Femur (tissue), 1 donor: ENCODE measurements at regions not wholly inside any gene's neighbourhood (a gene's known extent, or its start where the extent isn't known, plus 50 kb on each side); places are given as distances from the start of the nearest gene placed in this dataset.

Experiments
- DNase-seq: peaks from one replicate; pipeline ENCODE4 v3.0.0-alpha.2; 2017

GRCh38 chr3:102124704-102125103, 275.4 kb downstream of the NFKBIZ start:
- DNase-seq = no peak

GRCh38 chr3:102125197-102125993, 276.1 kb downstream of the NFKBIZ start:
- DNase-seq = no peak

DNA sequence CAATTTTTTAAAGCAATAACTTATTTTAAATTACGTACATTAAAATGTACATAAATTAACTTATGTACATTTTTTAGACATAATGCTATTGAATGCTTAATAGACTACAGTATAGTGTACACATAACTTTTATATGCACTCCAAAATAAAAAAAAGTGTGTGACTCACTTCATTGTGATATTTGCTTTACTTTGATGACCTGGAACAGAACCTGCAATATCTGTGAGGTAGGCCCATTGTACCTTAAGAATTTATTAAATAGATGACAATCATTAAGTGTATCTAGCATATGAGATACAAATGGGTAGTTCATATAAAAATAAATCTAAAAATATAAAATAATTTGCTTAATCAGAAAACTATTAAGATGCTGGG, 276.7 kb downstream of the NFKBIZ start:
- no peak for DNase-seq

- DNase-seq = no peak
Observed at GRCh38 chr3:102129760-102130608, 280.7 kb downstream of the NFKBIZ start.

GRCh38 chr3:102132370-102132769, 283.1 kb downstream of the NFKBIZ start:
- DNase-seq = no peak

- no peak for DNase-seq
Observed at GRCh38 chr3:102133376-102133775, 284.1 kb downstream of the NFKBIZ start.

- no peak for DNase-seq
Observed at GRCh38 chr3:102135316-102135715, 286.0 kb downstream of the NFKBIZ start.

- DNase-seq = no peak
Observed at GRCh38 chr3:102136183-102136582, 286.9 kb downstream of the NFKBIZ start.

DNA sequence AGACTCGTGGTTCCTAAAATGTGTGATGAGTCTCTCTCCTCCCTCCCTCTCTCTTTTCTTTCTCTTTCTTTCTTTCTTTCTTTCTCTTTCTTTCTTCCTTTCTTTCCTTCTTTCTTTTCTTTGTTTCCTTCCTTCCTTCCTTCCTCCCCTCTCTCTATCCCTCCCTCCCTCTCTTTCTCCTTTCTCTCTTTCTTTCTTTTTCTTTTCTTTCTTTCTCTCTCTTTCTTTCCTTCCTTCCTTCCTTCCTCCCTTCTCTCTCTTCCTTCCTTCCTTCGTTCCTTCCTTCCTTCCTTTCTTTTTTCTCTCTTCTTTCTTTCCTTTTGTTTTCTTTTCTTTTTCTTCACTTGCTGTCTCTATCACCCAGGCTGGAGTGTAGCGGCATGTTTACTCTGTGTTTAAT, 290.8 kb downstream of the NFKBIZ start:
- DNase-seq = no peak

GRCh38 chr3:102141096-102141927, 292.0 kb downstream of the NFKBIZ start:
- no peak for DNase-seq

GRCh38 chr3:102141928-102142239, 292.6 kb downstream of the NFKBIZ start:
- no peak for DNase-seq

- no peak for DNase-seq
Observed at GRCh38 chr3:102142379-102143060, 292.3 kb upstream of the ZPLD1 start.

DNA sequence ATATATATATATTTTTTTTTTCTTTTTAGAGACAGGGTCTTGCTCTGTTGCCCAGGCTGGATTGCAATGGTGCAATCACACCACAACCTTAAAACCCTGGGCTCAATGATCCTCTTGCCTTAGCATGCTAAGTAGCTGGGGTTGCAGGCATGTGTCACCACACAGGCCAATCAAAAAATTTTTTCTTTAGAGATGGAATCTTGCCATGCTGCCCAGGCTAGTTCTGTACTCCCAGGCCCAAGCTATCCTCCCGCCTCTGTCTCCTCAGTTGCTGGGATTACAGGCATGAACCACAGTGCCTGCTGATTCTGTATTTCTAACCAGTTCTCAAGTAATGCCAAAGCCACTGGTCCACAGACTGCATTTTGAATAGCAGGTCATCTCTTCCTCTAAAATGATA, 291.3 kb upstream of the ZPLD1 start:
- no peak for DNase-seq

DNA sequence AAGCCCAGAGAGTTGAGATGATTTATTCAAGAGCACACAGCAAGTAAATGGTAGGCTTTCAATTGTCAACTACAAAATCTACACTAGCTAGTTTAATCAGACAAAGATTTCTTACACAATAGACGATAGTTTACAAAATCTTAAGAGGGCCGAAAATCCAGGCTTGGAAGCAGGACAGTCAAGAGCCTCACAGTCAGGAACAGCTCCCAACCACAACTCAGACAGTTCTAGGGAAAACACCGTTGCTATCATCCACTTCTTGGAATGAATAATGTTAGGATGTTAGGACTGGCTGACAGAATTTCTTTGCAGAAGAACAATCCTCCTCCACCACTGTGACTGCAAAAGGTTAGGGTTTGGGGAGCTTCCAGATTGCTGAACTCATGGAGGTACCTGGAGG, 290.8 kb upstream of the ZPLD1 start:
- DNase-seq = no peak

DNA sequence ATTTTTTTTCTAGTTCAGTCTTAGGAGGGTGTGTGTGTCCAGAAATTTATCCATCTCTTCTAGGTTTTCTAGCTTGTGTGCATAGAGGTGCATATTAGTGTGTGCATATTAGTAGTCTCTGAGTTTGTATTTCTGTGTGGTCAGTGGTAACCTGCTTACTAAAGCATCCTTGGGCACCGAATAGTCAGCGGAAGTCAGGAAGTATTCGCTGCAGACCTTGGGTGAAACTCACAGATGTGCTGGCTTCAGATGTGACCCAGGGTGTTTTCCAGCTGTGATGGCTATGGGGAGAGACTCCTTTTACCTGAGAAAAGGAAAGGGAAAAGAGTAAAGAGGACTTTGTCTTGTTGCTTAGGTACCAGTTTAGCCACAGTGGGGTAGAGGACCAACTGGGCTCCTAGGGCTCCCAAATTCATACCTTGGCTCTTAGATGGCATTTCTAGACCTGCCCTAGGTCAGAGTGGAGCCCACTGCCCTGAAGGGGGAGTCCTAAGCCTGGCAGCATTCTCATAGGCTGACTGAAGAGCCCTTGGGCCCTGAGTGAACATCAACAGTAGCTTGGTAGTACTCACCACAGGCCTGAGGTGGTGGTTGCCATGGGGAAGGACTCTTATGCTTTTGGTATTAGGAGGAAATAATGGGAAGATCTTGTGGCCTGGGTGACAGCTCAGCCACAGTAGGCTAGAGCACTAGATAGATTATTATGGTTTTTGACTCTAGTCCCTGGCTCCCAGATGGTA, 286.0 kb upstream of the ZPLD1 start:
- DNase-seq = no peak

- no peak for DNase-seq
Observed at GRCh38 chr3:102151935-102152334, 282.9 kb upstream of the ZPLD1 start.

- DNase-seq = no peak
Observed at GRCh38 chr3:102156426-102156825, 278.4 kb upstream of the ZPLD1 start.

DNA sequence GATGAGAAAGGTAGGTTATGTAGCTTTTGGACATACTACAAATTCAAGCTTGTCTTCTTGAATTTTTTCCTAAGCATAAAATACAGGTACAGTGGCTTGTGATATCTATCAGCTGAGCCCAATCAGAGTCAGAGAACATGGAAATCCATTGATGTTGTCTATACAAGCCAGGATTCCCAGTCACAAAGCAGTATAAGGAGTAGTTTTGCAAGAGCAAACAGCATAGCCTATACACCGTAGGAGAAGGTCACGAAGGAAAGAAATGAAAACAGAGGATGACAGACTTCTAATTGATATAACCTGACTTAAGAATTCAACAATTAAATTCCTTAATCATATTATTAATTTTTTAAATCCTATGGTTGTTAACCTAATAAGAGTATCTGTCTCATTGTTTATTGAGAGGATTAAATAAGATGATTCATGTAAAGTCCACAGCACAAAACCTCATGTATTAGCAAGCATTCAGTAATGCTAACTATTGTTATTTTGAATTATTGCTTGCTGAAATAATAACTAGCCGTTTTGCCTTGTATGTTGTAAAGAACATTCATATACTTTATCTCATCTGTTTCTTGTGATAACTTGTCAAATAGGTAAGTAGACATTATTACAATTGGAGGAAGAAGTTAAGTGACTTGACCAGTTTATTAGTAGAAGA, 276.6 kb upstream of the ZPLD1 start:
- DNase-seq = no peak

- DNase-seq = no peak
Observed at GRCh38 chr3:102159810-102160451, 274.9 kb upstream of the ZPLD1 start.

GRCh38 chr3:102161384-102162006, 273.3 kb upstream of the ZPLD1 start:
- no peak for DNase-seq

DNA sequence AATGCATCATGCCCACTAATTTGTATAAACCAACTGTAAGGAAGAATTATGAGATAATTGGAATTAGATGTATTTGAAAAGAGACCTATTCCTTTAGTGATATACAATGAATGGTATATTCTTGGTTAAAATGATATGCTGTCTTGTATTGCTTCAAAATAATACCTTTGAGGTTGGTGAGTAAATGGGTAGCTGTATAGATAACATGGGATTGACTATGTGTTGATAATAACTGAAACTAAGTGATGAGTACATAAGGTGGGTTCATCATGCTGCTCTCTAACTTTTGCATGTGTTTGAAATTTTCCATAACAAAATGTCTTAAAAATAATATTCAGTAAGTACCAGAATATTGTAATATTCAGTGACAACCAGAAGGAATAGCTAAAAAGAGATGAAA, 272.6 kb upstream of the ZPLD1 start:
- DNase-seq = no peak
